HG02981 (cell line): ENCODE measurements at regions not wholly inside any gene's neighbourhood (a gene's known extent, or its start where the extent isn't known, plus 50 kb on each side); places are given as distances from the start of the nearest gene placed in this dataset.
"Not testable (repeated sequence)": the region's sequence is repeated elsewhere in the genome, so short reads cannot be mapped to it uniquely, and the experiment has no call there.

ENCODE experiments used
- ATAC-seq: cut with Tn5 transposase; IDR thresholded peaks from one replicate; pipeline ENCODE4 v1.9.1; 2021; ENCODE audit warnings: mild to moderate bottlenecking, moderate library complexity; ENCODE audit not compliant: unreplicated experiment

DNA sequence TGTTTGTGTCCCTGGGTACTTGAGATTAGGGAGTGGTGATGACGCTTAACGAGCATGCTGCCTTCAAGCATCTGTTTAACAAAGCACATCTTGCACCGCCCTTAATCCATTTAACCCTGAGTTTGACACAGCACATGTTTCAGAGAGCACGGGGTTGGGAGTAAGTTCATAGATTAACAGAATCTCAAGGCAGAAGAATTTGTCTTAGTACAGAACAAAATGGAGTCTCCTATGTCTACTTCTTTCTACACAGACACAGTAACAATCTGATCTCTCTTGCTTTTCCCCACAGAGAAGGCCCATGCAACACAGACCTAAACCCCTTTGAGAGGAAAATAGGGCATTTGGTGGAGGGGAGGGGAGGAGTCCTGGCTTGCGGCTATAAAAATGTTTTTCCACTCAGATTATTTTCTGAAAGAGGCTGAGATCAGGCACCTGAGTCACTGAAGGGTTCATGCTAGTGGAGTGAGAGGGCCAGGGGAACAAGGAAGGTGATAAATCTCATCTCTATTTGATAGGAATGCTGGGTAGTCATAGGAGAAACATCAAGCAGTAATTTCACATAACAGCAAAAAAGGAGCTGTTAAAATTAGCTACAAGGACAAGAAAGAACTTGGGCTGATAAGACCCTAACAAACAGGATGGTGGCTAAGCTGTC, 136.9 kb downstream of the OR2B2 start:
- not testable (repeated sequence) for ATAC-seq

DNA sequence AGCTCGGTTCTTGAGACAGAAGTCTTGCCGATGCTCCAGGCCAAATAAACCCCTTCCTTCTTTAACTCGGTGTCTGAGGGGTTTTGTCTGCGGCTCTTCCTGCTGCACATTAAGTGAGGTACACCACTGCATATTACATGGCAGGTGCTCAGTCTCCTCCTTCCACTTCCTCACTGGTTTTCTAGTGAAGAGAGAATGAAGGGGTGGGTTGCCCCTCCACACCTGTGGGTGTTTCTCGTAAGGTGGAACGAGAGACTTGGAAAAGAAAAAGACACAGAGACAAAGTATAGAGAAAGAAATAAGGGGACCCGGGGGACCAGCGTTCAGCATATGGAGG, 138.0 kb downstream of the OR2B2 start:
- not testable (repeated sequence) for ATAC-seq

DNA sequence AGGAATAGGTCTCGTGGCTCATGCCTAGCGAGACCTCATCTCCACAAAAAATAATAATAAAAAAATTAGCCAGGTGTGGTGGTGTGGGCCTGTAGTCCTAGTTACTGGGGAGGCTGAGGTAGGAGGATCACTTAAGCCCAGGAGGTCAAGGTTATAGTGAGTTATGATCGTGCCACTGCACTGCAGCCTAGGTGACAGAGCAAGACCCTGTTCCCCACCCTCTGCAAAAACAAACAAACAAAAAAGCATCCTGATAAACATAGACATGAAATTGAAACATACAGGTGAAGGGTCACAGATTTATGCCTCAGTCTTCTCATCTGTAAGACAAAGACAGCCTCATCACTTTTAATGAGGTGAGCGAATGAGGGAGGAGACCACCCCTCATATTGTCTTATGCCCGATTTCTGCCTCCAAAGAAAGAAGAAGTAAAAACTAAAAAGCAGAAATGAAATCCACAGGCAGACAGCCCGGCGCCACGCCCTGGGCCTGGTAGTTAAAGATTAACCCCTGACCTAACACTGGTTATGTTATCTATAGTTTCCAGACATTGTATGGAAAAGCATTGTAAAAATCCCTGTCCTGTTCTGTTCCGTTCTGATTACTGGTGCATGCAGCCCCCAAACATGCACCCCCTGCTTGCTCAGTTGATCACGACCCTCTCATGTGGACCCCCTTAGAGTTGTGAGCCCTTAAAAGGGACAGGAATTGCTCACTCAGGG, 138.5 kb downstream of the OR2B2 start:
- ATAC-seq, result not testable (repeated sequence)

DNA sequence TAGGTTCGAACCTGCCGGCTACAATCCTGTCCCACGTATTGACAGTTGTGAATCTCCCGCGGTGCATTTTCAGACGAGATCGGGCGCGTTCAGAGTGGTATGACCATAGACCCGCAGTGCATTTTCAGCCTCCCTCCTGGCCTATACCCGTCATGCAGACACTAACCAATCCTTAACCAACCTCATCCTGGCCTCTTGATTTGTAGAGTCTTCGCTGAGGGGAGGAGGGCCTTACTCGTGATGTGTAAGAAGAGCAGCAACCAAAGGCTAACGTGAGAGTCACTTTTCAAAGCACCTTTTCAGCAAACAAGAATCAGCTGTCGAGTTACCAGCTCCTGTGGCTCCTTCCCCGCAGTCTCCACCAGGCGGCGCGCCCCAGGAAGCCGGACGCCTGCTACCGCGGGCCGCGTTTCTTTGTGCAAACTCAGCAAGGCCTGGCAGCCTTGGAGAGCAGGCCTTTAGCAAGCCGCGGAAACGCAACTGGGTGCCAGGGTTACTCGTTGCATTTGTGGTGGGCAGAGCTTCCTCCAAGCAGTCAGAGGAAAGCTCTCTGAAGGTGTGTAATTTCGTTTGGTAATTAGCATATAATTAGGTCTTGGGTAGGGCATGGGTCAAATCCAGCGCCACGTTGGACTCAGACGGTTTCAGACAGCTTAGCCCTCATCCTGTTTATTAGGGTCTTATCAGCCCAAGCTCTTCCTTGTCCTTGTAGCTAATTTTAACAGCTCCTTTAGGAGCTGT, 139.8 kb downstream of the OR2B2 start:
- ATAC-seq, result peak; percentile 79

DNA sequence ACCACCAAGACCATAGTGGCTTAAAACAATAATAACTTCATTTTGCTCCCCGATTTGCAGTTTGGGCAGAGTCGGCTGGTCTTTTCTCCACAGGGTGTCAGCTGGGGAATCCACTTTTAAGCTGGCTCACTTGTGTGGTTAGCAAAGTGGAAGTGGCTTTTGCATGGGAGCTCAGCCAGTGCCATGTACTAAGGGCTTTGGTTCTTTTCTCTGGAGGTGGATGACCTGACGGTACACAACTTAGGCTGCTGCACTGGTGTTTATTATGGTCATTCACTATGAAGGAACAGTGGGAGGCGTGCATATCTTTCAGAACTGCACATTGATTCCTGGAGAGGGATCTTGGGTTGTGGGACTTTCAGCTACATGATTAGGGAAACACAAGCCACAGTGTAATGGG, 141.0 kb downstream of the OR2B2 start:
- no peak for ATAC-seq

DNA sequence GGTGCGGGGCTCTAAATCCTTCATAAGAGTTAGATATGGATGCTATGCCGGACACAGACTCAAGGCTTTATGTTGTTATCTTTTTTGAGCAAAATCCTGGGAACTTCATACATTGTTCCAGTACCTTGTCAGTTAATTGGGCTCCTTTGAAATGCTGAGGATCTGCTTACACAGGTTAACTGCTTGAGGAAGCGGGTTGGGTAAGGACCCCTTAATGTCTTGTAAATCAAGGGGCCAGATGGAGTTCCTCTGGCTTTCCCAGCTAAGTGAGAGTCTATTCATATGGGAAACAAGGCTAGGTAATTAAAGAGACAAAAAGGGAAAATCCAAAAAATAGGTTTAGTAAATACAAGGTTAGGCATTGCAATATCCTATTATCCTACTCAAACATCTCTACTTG, 141.5 kb downstream of the OR2B2 start:
- ATAC-seq, result no peak

DNA sequence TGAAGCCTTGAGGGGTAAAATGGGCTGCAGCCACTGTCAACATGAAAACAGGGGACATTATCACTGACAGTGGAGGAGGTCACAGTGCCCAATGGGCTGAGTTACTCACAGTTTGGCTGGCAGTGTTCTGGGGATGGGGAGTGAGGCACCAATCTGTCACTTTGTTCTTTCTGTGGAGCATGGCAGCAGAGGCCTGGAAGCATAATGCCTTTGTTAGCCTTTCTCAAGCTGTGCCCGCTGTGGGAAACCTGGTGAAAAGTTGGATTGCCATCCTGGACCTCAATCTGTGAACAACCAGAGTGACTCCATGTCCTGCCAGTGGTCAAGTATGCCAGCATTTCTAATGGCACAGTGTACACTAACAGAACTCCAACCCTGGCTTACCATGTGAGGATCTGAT, 143.6 kb downstream of the OR2B2 start:
- ATAC-seq, result no peak

DNA sequence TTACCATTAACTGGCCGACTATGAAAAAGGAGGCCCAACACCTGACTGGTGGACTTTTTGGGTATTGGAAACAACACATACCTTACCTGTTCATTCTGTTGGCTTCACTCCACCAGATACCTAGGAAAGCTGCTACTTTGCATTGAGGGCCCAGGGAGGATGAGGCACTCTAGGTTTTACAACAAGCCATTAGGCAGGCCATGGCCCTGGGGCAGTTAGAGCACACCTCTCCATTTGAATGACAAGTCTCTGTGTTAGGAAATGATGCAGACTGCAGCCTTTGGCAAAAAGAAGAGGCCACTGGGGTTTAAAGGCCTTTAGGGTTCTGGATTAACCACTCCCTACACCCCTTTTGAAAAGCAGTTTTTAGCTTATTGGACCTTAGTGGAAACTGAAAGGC, 144.3 kb downstream of the OR2B2 start:
- ATAC-seq, result no peak

DNA sequence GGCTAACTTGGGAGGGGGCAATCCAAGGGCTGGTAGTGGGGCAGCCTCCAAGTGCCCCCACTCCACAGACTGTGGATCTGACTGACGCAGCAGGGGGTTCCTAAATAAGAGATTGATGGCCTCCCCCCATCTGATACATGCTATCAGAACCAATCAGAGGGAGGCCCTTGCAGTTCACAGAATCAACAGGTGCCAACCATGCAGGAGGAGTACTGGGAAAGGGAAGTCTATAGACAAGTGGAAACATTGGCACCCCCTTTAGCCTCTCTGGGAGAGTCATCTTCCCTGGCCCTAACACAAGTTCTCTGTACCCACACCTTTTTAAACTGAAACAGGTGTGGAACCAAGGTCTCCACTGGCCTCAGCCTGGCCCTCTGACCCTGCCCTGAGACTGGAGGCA, 145.8 kb downstream of the OR2B2 start:
- ATAC-seq, result no peak

DNA sequence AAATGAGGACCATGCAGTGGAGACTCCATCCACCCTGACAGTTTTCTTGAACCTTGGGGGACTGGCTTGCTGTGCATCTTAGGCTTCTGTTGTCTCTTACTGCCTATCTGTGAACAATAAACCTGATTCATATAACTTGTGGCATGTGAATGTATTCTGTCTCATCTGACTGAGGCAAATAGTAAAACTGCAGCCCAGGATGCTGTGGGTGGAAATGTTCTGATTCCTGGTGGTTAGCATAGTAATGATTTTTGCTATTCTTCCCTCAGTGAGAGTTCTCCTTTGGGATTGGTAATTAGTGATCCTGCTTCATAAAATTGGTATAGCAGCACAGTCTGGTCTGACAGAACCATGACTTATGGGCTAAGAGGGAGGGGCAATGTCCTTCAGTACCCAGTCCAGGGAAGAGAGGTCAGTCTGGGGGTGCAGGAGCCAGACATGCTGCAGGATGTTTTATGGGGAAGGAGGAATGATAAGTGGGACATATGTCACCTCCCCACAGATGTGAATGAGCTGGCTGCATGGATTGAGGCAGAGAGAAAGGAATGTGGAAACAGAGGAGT, 147.1 kb downstream of the OR2B2 start:
- no peak for ATAC-seq

DNA sequence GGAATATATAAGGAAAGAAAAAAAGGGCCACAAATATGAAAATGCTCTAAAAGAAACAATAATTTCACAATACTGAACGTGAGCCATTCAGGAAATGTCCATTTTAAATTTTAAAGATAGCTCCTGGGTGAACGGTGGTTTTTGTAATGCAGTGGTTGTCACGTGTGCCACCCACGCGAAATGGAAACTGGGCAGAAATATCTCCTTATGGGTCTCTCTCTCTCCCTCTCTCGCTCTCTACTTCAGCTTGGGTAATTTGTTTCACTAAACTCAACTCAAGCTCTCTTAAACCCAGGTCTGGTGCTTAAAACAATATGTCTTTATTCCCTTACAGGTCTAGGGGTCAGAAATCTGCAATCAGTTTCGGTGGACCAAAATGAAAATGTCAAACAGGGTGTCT, 150.8 kb downstream of the OR2B2 start:
- ATAC-seq, result no peak

DNA sequence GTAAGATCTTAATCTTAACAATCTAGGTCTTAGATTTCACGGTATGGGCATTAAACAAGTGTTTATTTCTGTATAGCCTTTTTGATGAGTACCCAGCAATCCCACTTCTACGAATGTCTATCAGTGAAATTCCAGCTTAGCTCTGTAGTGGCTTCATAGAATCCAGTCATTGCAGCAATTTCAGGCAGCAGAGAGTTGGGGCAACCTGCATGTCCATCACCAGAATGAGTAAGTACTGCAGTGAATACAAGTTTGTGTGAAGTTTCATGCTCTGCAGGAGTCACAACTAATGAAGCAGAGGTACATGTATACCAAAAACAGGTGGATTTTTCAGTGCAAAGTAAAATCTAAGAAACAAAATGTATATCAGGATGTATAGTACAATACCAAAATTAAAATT, 151.7 kb downstream of the OR2B2 start:
- no peak for ATAC-seq

DNA sequence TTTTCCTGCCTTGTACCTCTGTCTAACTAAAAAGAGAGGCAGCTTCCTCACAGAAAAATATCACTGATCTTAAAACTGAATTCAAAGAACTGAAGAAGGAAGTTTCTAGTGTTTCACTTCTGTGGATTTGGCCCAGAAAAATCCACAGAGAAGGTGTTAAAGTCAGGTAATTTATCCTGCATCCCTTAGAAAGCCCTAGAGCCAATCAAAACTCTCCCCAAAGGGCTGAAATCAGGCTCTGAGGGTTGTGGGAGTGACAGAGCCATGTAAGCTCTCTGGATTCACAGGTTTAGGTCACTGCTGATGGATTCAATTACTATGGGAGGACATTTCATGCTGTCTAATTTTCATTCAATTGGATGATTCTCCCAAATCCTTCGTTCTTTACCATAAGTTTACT, 152.3 kb downstream of the OR2B2 start:
- ATAC-seq, result no peak

DNA sequence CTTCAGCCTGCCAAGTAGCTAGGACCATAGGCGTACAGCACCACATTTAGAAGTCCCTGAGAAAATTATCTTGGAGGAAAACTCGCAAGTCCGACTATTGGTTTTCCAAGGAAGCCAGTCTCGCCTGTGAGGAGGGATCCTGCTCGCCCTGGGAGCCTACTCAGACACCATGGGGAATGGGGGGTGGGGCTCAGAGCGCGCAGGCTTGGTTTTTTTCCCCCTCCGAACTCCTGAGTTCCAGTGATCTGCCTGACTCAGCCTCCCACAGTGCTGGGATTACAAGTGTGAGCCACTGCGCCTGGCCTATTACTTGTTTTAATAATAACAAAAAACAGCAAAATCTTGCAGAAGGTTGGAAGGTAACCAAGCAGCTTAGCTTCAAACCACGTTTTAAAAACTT, 153.7 kb downstream of the OR2B2 start:
- no peak for ATAC-seq

DNA sequence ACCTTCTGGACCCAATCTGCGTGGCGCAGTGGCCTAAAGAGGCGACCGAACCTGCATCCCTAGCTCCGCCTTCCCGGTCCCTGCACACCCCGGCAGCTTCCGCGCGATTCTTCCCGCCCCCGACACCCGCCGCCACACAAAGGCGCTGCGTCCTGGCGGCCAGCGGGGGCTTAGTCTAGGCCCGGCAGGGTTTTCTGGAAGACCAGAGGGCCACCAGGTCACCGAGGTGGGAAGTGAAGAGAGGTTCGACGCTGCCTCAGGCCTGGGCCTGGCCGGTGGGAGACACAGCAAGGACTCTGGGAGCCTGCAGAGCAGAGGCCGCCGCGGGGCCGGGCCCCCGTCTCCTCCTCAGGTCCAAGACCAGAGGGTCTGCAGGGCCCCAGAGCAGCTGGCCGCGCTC, 154.9 kb downstream of the OR2B2 start:
- no peak for ATAC-seq

DNA sequence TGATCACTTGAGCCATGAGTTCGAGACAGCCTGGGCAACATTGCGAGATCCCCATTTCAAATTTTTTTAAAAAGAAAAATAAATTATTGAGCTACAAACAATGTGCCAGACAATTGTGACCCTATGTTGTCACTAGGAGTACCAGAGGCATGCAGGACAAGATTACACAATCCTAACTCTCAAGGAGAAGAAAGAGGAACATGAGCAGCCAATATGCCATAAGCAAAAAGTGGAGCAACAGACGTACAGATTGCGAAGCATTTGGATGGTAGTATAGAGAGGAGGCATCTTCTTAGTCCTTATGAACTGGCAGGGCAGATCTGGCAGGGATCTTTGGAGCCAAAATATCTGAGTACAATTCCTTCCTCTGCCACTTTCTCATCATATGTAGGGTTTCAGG, 156.4 kb downstream of the OR2B2 start:
- no peak for ATAC-seq

DNA sequence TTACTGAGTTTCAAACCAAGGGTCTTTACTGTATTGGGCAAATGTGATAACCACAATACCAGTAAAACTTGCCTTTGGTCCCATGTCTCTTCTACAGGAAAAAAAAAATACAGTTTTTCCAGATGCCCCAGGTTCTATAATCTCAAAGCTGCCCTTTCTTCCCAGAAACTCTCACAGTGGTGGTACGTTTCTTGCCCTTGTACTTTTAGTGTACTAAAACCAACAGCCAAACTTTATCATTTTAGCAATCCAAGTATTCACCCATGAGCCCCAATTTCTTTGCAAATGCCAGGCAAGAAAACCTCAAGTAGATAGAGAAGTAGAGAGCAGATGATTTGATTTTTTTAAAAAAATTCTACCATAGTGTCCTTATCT, 157.8 kb downstream of the OR2B2 start:
- no peak for ATAC-seq

DNA sequence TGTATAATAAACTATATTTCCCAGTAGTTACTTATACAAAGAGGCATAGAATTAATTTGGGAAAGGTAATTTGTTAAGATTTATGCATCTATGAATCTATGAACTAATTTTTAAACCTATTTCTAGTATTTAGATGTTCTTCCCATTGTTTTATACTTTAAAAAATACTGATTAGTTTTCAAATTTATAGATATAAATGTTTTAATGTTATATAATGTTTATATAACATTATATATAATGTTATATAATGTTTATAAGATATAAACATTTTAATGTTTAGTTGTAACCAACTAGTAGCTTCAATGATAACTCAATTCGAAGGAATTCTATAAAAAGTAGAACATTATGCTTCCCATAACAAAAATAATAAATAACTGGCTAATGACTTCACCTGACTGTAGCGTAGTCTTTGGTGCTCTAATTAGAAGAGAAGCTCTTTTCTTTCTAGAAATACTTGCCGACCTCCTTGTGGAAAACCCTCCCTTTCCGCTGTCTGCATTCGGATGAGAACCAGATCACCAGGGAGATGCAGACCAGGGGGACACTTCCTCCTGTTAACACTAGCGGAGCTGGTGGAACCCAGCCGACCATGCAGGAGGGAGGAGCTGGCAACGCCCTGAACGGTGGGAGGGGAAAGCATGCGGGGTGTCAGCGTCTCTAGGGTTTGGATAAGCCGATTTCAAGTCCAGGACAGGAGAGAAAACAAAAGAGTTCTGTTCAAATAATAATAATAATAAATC, 158.4 kb downstream of the OR2B2 start:
- ATAC-seq, result peak; percentile 52

DNA sequence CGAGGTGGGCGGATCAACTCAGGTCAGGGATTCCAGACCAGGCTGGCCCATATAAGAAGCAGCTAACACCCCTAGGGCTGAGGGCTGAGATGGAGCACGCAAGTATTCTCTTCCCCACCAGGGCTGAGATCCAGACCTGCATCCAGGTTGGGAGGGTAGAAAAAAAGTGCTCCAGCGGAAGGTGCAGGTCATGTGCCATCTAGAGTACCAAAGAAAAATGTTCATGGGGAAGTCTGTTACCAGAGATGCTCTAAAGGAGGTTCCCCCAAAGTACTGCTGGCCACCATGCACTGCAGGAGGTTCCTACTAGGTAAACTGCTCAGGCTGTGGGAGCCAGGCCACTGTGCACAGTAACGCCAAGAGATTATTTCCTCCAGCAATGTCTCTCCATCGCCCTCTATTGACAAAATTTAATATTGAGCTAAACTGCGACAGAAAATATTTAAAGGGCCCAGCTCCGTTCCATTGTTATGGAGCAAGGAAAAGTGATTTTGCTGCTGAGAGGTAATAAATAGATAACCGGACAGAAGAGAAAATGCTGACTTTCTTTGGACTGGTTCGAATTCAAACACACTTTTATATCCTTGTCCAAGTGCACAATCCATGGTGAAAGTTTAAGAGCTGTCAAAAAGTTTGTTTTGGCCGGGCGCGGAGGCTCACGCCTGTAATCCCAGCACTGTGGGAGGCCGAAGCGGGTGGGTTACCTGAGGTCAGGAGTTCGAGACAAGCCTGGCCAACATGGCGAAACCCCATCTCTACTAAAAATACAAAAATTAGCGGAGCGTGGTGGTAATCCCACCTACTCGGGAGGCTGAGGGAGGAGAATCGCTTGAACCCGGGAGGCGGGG, 159.9 kb downstream of the OR2B2 start:
- ATAC-seq, result no peak

DNA sequence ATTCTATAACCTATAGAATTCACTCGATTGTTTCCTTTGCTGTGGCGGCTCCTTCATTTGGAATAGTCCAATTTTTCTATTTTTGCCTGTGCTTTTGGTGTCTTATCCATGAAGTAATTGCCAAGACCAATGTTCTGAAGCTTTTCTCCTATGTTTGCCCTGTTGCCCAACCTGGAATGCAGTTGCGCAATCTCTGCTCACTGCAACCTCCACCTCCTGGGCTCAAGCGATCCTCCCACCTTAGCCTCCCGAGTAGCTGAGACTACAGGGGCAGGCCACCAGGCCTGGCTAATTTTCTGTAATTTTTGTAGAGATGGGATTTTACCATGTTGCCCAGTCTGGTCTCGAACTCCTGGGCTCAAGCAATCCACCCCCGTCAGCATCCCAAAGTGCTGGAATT, 163.5 kb downstream of the OR2B2 start:
- no peak for ATAC-seq
